SIG-M5 treated with dmso at 0.1 percent for 504 hours (cell line): ENCODE measurements at regions not wholly inside any gene's neighbourhood (a gene's known extent, or its start where the extent isn't known, plus 50 kb on each side); places are given as distances from the start of the nearest gene placed in this dataset.
A peak's percentile ranks its signal among the peaks of the same experiment; 100 is the strongest.
"Not testable (repeated sequence)": the region's sequence is repeated elsewhere in the genome, so short reads cannot be mapped to it uniquely, and the experiment has no call there.

Experiments
- DNase-seq: peaks from one replicate; lab custom pipeline; 2025; ENCODE audit not compliant: unreplicated experiment; lab: John Stamatoyannopoulos, UW

DNA sequence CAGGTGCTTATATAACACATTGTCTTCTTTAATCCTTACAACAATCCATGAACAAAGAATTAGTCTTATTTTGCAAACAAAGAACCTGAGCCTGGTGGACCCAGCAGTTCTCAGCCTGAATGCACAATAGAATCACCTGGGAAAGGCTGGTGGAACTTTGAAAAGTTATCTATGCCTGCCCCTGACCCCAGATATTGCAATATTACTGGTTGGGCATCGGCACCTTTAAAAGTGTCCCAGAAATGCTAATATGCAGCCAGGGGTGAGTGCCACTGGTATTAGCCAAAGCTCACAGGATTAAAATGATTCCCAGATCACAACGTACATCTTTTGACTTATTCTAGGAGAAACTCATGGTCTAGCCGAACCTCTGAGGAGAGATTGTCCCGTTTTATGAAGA is 268.8 kb downstream of the KLF5 start:
- DNase-seq: no peak

DNA sequence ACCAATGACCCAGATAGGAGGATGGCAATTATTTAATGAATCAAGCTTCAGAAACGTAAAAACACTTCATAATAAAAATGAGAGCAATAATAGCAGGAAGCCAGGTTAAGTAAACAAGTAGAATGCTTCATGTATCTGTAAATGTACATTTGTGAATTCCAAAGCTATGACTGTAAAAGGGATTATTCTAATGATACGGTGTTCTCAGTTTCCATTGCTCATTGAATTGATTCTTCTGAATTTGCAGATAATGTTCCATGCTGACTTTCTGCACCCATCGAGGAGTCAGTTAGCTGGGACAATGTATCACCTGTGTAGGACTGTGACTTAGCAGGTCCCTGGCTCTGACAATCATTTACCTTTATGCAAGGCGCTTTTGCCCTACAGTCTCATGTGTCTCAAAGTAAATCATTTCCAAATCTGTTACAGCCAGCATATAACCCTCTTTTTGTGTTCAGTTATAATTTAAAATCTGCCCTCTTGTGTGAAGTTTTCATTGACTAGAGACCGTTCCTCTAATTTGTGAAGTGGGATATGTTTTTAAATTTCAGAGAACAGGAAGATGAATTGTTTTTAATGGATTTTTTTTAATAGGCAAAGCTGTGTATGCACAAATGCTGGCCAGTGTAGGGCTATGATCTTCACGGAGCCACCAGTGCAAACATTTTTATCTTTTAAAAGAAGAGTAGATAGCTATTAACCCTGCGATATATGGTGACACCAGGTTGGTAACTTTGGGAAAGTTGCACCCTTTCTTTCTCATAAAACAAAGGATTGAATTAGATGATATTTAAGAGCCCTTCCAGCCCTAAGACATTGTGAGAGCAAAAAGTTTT is 267.1 kb downstream of the KLF5 start:
- no peak for DNase-seq

DNA sequence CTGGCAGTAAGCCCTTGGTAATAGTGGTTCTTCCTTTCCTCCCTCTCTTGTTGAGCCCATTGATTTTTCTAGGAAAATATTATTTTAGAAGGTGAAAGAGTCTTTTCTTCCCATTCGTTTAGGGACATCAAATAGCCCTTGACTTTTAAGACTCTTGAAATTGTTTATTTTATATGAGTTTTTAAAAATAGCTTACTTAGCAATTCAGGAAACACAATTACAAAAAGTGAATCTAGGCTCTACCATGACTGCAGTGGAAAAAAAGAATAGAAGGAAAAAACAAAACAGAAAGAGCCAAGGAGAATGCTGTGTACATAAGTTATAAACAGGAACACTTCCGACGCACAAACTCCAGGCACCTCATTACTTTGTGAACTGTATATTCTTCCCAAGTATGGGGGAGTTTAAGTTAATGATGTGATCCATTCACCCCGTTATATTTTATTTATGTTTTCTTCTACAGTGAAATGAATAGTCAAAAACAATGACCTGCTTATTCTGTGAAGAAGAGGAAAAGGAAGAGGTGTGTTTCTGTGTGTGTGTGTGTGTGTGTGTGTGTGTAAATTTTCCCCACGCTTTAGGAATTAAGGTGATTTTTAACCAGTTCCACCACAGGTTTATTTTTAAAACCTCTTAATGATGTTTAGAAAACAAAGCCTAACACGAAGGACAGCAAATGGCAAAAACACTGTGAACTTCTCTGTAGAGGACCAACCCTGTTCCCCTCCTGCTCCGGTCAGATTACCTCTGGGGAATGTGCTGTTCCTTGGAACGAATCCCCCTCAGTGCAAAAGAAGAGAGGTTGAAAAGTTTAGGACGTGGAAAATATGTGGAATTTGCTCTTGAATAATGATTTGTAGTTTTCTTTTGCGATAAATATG is 266.3 kb downstream of the KLF5 start:
- DNase-seq: no peak

- DNase-seq: no peak
Measured at GRCh38 chr13:73323615-73324014, 264.8 kb downstream of the KLF5 start.

DNA sequence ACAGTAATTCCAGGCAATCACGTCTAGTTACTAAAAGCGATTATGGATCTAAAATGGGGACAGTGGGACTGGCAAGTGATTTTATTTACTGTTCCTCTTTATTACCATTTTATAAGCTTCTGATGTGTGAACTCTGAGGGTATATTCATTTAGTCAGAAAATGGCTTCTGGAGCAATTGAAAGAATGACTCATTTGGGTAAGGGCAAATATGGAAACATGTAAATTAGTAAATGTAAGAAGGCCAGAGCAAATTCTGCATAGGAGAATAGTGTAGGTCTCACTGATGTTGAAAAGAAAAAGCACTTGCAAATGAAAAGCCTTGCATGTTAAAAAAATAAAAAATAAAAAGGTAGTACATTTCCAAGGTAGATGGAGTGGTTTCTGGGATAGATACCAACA is 262.2 kb downstream of the KLF5 start:
- no peak for DNase-seq

DNA sequence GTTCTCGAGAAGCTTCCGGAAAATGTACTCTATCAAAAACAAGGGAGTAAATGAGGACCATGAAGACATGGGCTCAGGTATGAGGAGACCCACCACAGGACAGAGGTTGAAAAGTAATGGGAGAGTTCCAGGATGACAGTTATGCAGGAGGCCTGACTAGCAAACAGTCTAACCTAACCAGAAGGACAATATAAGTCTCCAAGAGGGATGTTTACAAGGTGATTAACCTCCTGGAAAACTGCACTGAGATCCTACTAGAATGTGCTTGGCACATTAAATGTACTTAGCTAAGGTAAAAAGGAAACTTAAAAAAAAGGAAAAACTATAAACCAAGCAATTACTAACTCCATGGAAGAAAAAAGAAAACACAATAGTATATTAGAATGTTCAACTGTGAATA is 258.3 kb downstream of the KLF5 start:
- DNase-seq: no peak

DNA sequence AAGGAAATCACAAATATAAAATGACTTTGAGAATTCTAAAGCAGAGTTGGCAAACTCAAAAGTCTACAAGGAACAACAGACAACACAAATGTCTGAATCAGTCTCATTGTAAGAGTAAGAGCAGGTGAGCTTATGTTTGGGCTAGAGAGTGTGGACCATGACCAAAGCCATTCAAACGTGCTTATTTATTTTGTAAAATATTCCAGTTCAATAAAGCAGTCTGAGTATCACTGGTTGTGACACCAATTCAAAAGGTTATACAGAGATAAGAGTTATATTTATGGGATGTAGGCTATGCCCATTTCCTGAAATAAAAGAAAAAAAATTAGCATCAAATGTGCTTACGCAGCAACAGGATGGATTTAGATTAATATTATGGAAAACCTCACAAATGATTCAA is 251.6 kb downstream of the KLF5 start:
- no peak for DNase-seq

GRCh38 chr13:73307481-73307880 is 248.7 kb downstream of the KLF5 start:
- DNase-seq: no peak

DNA sequence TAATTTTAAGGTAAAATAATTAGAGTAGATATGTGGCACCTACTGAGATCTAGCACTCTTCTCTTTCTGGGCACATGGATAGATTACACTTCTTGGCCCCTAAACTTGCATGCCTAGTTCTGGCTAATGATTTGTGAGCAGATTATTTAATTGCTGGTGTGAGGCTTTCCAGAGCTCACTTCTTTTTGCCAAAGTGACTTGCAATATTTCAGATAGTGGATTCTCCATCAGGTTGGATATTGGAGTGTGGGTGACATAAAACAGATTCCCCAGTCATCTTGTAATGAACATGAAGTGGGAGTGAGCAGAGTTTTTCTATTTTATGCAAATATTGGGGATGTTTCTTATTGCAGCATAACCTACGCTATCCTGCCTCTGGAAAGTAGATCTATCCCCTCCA is 247.9 kb downstream of the KLF5 start:
- DNase-seq: no peak

- no peak for DNase-seq
Measured at GRCh38 chr13:73304442-73304841, 245.6 kb downstream of the KLF5 start.

GRCh38 chr13:73303851-73304250 is 245.0 kb downstream of the KLF5 start:
- DNase-seq: no peak

DNA sequence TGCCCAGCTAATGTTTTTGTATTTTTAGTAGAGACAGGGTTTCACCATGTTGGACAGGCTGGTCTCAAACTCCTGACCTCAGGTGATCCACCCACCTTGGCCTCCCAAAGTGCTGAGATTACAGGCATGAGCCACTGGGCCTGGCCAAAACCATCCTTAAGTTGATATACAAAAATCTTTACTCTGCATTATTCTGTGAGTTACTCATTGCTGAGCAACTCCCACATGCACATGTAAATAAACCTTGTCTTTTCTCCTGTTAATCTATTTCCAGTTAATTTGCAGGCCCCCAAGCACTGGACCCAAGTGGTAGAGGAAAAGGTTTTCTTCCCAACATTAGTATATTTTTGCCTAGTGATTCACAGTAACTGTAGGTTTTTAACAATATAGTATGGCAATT is 242.8 kb downstream of the KLF5 start:
- DNase-seq: not testable (repeated sequence)

DNA sequence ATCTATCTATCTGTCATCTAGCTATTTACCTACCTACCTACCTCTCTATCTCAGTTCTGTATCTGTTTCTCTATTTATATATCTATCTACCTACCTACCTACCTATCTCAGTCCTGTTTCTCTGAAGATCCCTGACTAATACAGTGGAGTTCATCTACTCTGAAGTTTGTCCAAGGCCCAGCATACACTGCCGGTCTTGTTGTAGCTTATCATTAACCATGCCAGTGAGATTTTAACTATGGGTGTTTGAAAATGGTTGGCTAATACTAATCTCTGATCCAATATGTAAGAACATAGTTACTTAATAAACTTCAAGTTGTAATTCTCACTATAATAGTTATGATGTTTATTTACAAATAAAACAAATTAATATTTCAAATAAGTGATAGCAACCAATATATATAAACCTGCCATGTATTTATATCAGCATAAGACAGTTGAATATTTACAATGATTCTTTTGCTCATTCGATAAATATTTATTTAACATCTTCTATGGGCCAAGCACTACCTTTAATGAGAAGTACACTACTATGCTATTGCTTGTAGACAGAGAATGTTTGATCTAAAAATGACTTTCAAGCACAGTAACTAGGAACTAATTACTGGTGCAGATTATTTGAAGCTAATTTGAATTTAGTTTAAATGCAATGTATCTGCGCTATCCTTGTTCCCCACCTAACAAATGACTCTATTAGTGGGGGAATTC is 242.1 kb downstream of the KLF5 start:
- DNase-seq: no peak

DNA sequence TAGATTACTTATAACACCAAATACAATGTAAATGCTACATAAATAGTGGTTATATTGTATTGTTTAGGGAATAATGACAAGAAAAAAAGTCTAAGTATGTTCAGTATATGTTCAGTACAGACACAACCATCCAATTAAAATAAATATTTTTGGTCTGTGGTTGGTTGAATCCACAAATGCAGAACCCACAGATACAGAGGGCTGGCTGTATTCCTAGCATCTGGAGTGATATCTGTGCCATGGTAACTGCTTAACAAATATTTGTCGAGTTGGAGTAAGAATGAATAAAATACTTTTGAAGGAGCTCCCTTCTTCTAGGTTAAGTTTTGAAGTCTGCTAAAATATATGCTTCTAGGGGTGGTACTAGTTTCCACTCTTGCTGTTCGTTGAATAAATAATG is 241.0 kb downstream of the KLF5 start:
- DNase-seq: no peak

- no peak for DNase-seq
Measured at GRCh38 chr13:73293913-73294523, 235.2 kb downstream of the KLF5 start.

DNA sequence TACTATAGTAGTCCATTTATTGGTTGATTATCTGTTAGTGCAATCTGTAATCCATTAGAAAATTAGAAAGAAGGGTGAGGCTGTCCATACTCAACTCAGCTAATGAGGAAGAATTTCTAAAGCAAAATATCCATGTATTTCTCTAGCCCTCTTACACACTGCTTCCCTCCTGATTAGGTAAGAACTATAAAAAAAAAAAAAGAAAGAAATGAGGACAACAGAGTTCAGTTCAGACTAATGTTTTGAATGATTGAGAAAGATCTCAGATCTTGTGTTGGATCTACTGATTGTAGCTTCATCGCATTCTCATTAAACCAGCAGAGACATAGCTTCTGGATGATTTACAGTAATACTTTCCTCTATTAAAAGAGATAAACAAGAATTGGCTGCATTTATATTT is 233.3 kb downstream of the KLF5 start:
- DNase-seq: no peak

DNA sequence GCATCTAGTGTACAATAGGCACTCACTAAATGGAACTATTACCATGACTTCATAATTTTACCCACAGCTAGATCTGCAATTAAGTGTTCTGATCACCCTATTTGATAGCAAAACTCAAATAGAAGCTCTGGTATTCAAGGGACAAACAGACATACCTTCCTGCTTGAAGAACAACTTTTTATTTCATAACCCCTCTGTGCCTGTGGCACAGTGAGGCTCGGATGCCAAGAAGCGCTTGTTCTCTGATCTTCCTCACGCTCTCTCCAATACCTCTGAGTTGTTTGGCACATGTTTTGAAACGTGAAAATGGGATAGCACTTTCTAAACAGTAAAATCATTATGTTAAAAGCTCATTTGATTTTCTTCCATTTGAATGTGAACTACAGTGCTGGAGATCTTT is 232.0 kb downstream of the KLF5 start:
- DNase-seq: peak; percentile 5

DNA sequence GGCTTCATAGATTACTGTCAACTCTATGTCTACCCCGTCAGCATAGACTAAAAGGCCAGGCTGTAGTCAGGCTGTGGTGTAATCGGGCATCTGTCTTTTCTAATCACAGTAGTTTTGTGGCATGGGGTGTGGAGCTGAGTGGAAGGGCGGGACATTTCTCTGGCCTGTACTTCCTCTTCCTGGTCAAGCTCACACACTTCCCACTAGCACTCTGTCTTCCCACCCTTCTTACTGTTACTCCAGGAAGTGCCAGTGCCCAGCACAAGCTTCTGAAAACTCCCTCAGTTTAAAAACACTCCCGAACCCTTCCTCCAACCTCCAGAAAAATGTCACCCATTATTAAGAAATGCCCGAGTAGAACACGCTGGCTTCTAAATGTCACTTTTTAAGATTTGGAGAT is 229.8 kb downstream of the KLF5 start:
- DNase-seq: no peak

DNA sequence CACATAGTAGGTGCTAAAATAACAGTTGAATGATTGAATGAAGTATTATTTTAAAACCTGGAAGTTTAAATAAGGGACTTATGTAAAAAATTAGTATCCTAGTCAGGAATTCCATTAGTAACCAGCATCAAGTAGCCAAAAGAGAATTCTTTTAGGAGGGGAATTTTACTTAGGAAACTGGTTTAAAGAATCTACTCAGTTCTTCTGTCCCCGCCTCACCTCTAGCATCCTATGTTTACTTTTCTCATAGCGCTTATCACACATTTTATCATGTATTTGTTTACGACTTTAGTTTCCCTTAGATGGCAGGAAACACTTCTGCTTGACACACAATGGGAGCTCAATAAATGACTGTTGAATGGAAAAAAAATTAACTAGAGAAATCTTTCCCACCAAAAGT is 229.0 kb downstream of the KLF5 start:
- DNase-seq: no peak

DNA sequence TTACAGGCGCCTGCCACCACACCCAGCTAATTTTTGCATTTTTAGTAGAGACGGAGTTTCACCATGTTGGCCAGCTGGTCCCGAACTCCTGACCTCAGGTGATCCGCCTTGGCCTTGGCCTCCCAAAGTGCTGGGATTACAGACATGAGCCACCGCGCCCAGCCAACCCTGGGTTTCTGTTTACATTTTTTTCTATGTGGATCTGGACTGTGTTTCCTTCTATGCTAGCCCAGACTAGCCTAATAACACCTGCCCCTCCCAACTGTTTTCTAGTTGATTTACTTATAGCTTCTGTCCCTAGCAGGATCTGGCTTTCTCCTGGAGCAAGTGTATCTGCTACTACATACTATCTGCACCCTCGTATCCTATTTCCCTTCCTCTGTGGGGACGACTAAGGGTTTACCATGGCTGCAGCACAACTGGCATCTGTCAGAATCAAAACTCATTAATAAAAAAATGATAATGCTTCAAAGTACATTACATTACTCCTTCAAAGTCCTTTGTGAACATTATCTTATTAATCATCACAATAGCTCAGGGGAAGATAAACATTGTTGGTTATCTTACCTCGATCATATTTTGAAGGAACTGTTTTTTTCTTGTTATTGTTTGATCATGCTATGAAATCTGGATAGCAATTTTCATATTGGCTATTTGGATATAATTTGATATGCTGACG is 228.3 kb downstream of the KLF5 start:
- no peak for DNase-seq

DNA sequence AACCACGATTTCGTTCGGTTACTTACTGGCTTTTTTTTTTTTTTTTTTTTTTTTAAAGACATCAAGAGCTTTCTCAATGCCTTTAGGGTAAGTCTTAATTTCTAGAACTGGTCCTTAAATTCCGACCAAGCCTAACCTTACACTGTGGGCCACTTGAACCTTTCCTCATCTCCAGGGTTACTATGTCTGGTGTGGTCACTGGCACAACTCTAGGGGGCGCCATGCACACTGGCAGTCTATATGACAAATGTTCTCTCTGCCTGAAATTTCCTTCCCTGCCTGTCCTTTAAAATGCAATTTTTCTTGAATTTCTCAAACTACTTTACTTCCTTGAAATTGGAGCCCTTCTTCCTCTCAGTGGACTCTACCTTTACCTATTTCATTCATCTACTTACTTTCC is 227.4 kb downstream of the KLF5 start:
- no peak for DNase-seq
